ENCODE measurements at regions not wholly inside any gene's neighbourhood (a gene's known extent, or its start where the extent isn't known, plus 50 kb on each side); places are given as distances from the start of the nearest gene placed in this dataset.

- TF ChIP-seq POLR2AphosphoS5 (IDR thresholded peaks at IDR 0.05; ENCODE audit: low read depth, low read length) = no peak
- TF ChIP-seq FOXP2 (optimal IDR thresholded peaks at IDR 0.05; ENCODE audit: borderline replicate concordance, extremely low read depth, extremely low read length, insufficient read depth) = no peak
- TF ChIP-seq TAF1 (IDR thresholded peaks at IDR 0.05; ENCODE audit: borderline replicate concordance, insufficient read depth, low read length) = no peak
- TF ChIP-seq SIN3A (IDR thresholded peaks at IDR 0.05; ENCODE audit: borderline replicate concordance, insufficient read depth, low read length) = no peak
These were observed 766.9 kb upstream of the ADAMTS16 start for GRCh38 chr5:4373051-4373820.

- TF ChIP-seq FOXP2 (optimal IDR thresholded peaks at IDR 0.05; ENCODE audit: borderline replicate concordance, extremely low read depth, extremely low read length, insufficient read depth) (no peak), REST (IDR thresholded peaks at IDR 0.05; ENCODE audit: insufficient read depth in 1 of 2, low read depth in 2 of 2, low read length in 2 of 2) (no peak), SIN3A (IDR thresholded peaks at IDR 0.05; ENCODE audit: borderline replicate concordance, insufficient read depth, low read length) (no peak), POLR2AphosphoS5 (IDR thresholded peaks at IDR 0.05; ENCODE audit: low read depth, low read length) (no peak), TAF1 (IDR thresholded peaks at IDR 0.05; ENCODE audit: borderline replicate concordance, insufficient read depth, low read length) (no peak)
These were observed 765.3 kb upstream of the ADAMTS16 start for GRCh38 chr5:4374866-4375265.

- TF ChIP-seq REST (IDR thresholded peaks at IDR 0.05; ENCODE audit: insufficient read depth in 1 of 2, low read depth in 2 of 2, low read length in 2 of 2) (no peak), POLR2AphosphoS5 (IDR thresholded peaks at IDR 0.05; ENCODE audit: low read depth, low read length) (no peak), SIN3A (IDR thresholded peaks at IDR 0.05; ENCODE audit: borderline replicate concordance, insufficient read depth, low read length) (no peak), TAF1 (IDR thresholded peaks at IDR 0.05; ENCODE audit: borderline replicate concordance, insufficient read depth, low read length) (no peak), FOXP2 (optimal IDR thresholded peaks at IDR 0.05; ENCODE audit: borderline replicate concordance, extremely low read depth, extremely low read length, insufficient read depth) (no peak)
These were observed 764.5 kb upstream of the ADAMTS16 start for GRCh38 chr5:4375640-4376039.

GRCh38 chr5:4383102-4383501 is 757.0 kb upstream of the ADAMTS16 start:
- no peak for TF ChIP-seq FOXP2 (optimal IDR thresholded peaks at IDR 0.05; ENCODE audit: borderline replicate concordance, extremely low read depth, extremely low read length, insufficient read depth)
- no peak for TF ChIP-seq TAF1 (IDR thresholded peaks at IDR 0.05; ENCODE audit: borderline replicate concordance, insufficient read depth, low read length)
- no peak for TF ChIP-seq REST (IDR thresholded peaks at IDR 0.05; ENCODE audit: insufficient read depth in 1 of 2, low read depth in 2 of 2, low read length in 2 of 2)
- TF ChIP-seq POLR2AphosphoS5 (IDR thresholded peaks at IDR 0.05; ENCODE audit: low read depth, low read length) = no peak
- no peak for TF ChIP-seq SIN3A (IDR thresholded peaks at IDR 0.05; ENCODE audit: borderline replicate concordance, insufficient read depth, low read length)

GRCh38 chr5:4383518-4384198 is 756.5 kb upstream of the ADAMTS16 start:
- TF ChIP-seq POLR2AphosphoS5 (IDR thresholded peaks at IDR 0.05; ENCODE audit: low read depth, low read length) (no peak), SIN3A (IDR thresholded peaks at IDR 0.05; ENCODE audit: borderline replicate concordance, insufficient read depth, low read length) (no peak), TAF1 (IDR thresholded peaks at IDR 0.05; ENCODE audit: borderline replicate concordance, insufficient read depth, low read length) (no peak), FOXP2 (optimal IDR thresholded peaks at IDR 0.05; ENCODE audit: borderline replicate concordance, extremely low read depth, extremely low read length, insufficient read depth) (no peak), REST (IDR thresholded peaks at IDR 0.05; ENCODE audit: insufficient read depth in 1 of 2, low read depth in 2 of 2, low read length in 2 of 2) (no peak)

Data from PFSK-1 (cell line).